ENCODE measurements at regions not wholly inside any gene's neighbourhood (a gene's known extent, or its start where the extent isn't known, plus 50 kb on each side); places are given as distances from the start of the nearest gene placed in this dataset.

DNA sequence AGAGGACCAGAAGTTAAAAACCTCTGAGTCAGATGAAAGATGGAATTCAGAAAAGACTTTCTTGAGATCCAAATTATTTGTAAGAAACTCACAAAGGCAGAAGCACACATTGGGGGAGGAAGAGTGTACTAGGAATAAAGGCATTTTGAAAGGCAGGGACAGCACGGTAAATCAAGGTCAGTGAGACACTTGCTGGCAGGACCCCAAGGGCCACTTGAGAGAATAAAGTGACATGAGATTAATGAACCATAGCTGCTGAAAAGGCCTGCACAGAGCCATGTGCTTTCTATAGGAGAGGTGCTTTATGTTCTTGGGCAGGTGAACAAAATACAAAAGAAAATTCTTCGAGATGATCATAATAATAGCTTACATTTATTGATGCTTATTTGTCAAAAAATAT is 929.9 kb upstream of the MBL2 start:
- TF ChIP-seq, protein P1, sequence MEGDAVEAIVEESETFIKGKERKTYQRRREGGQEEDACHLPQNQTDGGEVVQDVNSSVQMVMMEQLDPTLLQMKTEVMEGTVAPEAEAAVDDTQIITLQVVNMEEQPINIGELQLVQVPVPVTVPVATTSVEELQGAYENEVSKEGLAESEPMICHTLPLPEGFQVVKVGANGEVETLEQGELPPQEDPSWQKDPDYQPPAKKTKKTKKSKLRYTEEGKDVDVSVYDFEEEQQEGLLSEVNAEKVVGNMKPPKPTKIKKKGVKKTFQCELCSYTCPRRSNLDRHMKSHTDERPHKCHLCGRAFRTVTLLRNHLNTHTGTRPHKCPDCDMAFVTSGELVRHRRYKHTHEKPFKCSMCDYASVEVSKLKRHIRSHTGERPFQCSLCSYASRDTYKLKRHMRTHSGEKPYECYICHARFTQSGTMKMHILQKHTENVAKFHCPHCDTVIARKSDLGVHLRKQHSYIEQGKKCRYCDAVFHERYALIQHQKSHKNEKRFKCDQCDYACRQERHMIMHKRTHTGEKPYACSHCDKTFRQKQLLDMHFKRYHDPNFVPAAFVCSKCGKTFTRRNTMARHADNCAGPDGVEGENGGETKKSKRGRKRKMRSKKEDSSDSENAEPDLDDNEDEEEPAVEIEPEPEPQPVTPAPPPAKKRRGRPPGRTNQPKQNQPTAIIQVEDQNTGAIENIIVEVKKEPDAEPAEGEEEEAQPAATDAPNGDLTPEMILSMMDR (IDR thresholded peaks at IDR 0.05; ENCODE audit: unreplicated experiment): no peak
- DNase-seq (ENCODE audit: low spot score, unreplicated experiment): no peak
- Mint-ChIP-seq H3K27me3 (no peaks in the 10 kb centered on the region), H3K27ac (no peak overlapping the region), H3K4me1 (ENCODE audit: low read depth) (no peaks in the 10 kb centered on the region), H3K4me3 (ENCODE audit: low read depth) (no peak overlapping the region), H3K36me3 (ENCODE audit: insufficient read depth) (no peaks in the 10 kb centered on the region), H3K9me3 (ENCODE audit: low read depth) (peaks cover 3% of the 10 kb centered on the region)

DNA sequence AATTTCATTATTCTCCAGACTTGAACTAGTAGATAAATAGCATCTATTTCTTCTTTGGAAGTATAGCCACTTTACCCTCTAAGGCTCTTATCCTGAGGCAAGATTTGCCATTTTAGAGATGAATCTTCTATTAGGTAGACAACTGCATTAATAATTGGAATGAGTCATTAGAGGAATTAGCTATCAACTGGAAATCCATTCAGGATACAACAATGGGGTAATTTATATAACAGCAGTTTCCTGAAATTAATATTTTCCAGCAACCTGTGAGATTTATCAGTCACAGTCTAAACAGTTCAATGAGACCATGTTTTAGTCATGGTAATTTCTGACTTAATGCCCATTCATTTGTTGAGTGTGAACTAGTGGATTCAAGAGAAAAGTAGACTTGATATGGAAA is 928.6 kb upstream of the MBL2 start:
- DNase-seq (ENCODE audit: low spot score, unreplicated experiment): no peak
- Mint-ChIP-seq H3K36me3 (ENCODE audit: insufficient read depth) (no peaks in the 10 kb centered on the region), H3K4me3 (ENCODE audit: low read depth) (no peak overlapping the region), H3K27me3 (no peaks in the 10 kb centered on the region), H3K9me3 (ENCODE audit: low read depth) (peaks cover 3% of the 10 kb centered on the region), H3K27ac (no peak overlapping the region), H3K4me1 (ENCODE audit: low read depth) (no peaks in the 10 kb centered on the region)
- TF ChIP-seq, protein P1 (IDR thresholded peaks at IDR 0.05; ENCODE audit: unreplicated experiment): no peak

DNA sequence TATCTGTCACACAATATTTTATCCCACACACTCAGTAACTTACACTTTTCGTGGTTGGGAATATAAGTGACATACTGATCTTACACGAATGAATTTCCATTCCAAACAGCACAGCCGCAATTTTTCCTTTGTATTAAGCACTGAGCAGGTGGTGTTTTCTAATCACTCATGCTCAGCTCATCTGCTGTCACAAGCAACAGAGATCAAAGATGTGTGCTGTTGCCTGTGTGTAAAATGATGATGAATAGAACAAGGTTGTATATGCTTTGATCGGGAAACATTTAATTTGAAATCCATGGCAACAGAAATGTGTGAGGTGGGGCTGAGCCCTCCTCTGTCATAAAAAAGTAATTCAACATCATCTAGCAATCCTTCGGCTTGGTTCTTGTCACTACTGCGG is 927.7 kb upstream of the MBL2 start:
- Mint-ChIP-seq H3K9me3 (ENCODE audit: low read depth) (peaks cover 3% of the 10 kb centered on the region), H3K27me3 (no peaks in the 10 kb centered on the region), H3K4me1 (ENCODE audit: low read depth) (no peaks in the 10 kb centered on the region), H3K36me3 (ENCODE audit: insufficient read depth) (no peaks in the 10 kb centered on the region), H3K27ac (no peak overlapping the region), H3K4me3 (ENCODE audit: low read depth) (no peak overlapping the region)
- TF ChIP-seq, protein P1 (IDR thresholded peaks at IDR 0.05; ENCODE audit: unreplicated experiment): no peak
- no peak for DNase-seq (ENCODE audit: low spot score, unreplicated experiment)

DNA sequence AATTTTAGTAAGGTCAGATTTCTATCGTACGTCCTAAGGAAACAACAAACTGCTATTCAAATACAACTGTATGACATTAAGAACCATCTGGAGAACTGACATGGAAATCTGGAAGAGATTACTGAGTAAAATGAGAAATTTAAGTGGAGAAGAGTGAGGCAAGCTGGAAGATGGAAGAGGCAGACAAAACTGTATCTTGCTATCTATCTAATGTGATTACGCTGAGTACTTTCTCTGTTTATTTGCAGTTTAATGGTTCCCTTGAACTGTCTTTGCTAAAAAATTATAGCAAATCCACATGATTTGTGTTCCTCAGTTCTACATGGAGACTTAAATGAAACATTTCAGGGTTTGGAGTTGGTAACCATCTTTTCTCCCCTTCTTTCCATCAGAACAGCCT is 927.1 kb upstream of the MBL2 start:
- H3K4me3 Mint-ChIP-seq (ENCODE audit: low read depth): no peak overlapping the region
- H3K4me1 Mint-ChIP-seq (ENCODE audit: low read depth): no peaks in the 10 kb centered on the region
- H3K27ac Mint-ChIP-seq: no peak overlapping the region
- H3K36me3 Mint-ChIP-seq (ENCODE audit: insufficient read depth): no peaks in the 10 kb centered on the region
- H3K9me3 Mint-ChIP-seq (ENCODE audit: low read depth): no peaks in the 10 kb centered on the region
- no peaks in the 10 kb centered on the region for H3K27me3 Mint-ChIP-seq
- TF ChIP-seq, protein P1 (IDR thresholded peaks at IDR 0.05; ENCODE audit: unreplicated experiment): no peak
- DNase-seq (ENCODE audit: low spot score, unreplicated experiment): no peak

DNA sequence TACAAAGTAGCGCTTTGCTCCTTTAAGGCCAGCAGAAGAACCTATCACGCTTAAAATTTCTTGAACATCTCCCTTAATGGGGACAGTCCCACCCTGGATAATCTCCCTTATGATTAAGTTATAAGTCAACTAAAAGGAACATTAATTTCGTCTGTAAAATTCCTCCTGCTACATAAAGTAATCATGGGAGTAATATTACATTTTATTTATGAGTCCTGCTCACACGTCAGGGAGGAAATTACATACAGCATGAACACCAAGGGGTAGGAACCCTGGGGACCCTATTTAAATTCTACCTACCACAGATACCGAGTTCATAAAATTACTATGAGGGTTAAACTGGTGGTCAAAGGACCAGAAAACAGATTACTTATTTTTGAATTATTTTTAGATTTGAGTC is 926.6 kb upstream of the MBL2 start:
- H3K4me3 Mint-ChIP-seq (ENCODE audit: low read depth): no peak overlapping the region
- H3K27ac Mint-ChIP-seq: no peak overlapping the region
- H3K4me1 Mint-ChIP-seq (ENCODE audit: low read depth): no peaks in the 10 kb centered on the region
- no peaks in the 10 kb centered on the region for H3K9me3 Mint-ChIP-seq (ENCODE audit: low read depth)
- H3K27me3 Mint-ChIP-seq: no peaks in the 10 kb centered on the region
- TF ChIP-seq, protein P1 (IDR thresholded peaks at IDR 0.05; ENCODE audit: unreplicated experiment): no peak
- H3K36me3 Mint-ChIP-seq (ENCODE audit: insufficient read depth): no peaks in the 10 kb centered on the region
- no peak for DNase-seq (ENCODE audit: low spot score, unreplicated experiment)

All from progenitor cell of endocrine pancreas (in vitro differentiated cells).